Esophagus muscularis mucosa (tissue), 4 donors: ENCODE measurements at regions not wholly inside any gene's neighbourhood (a gene's known extent, or its start where the extent isn't known, plus 50 kb on each side); places are given as distances from the start of the nearest gene placed in this dataset.
"Not testable (repeated sequence)": the region's sequence is repeated elsewhere in the genome, so short reads cannot be mapped to it uniquely, and the experiment has no call there.

Source experiments
- DNase-seq: peaks from one replicate; pipeline ENCODE4 v3.0.0-alpha.2; 2017; ENCODE audit errors: extremely low spot score
- H3K27ac ChIP-seq, 4 donors: fragments of 200-600 bp; sonication (generic); replicated peaks in 1 of 4; 1 replicate in 3 of 4; 2 replicates in 1 of 4; pipeline ENCODE4 v1.5.1; 2016 to 2019; ENCODE audit warnings: mild to moderate bottlenecking in 1 of 4
- H3K27me3 ChIP-seq, 4 donors: fragments of 200-600 bp; sonication (generic); one replicate each; pipeline versions ENCODE4 v1.5.1 to v1.6.0; 2016 to 2019
- H3K36me3 ChIP-seq, 4 donors: fragments of 200-600 bp; sonication (generic); one replicate each; pipeline ENCODE4 v1.5.1; 2016 to 2019
- H3K4me1 ChIP-seq, 4 donors: fragments of 200-600 bp; sonication (generic); one replicate each; pipeline ENCODE4 v1.5.1; 2016 to 2019
- H3K4me3 ChIP-seq, 4 donors: fragments of 200-600 bp; sonication (generic); 1 replicate in 2 of 4; 2 replicates in 2 of 4; pipeline ENCODE4 v1.5.1; 2016 to 2019; ENCODE audit warnings: mild to moderate bottlenecking in 4 of 4, moderate library complexity in 1 of 4
- H3K9me3 ChIP-seq, 4 donors: fragments of 200-600 bp; sonication (generic); 1 replicate in 3 of 4; 2 replicates in 1 of 4; pipeline ENCODE4 v1.5.1; 2016 to 2019
- CTCF ChIP-seq, 3 experiments: fragments of 200-600 bp in 2 of 3; fragments of 450-650 bp in 1 of 3; sonication (generic) in 2 of 3; IDR thresholded peaks; one replicate each; pipeline ENCODE4 v1.5.1; 2017 to 2019; ENCODE audit warnings: antibody characterized with exemption in 3 of 3, mild to moderate bottlenecking in 2 of 3, moderate library complexity in 1 of 3
- EP300 ChIP-seq: sonication (generic); formaldehyde crosslinking; IDR thresholded peaks from one replicate; pipeline ENCODE4 v1.6.1; 2017; ENCODE audit warnings: antibody characterized with exemption
- POLR2A ChIP-seq: fragments of 450-650 bp; IDR thresholded peaks from one replicate; pipeline ENCODE4 v1.6.1; 2017; ENCODE audit warnings: antibody characterized with exemption, moderate library complexity, mild to moderate bottlenecking, low read depth
- POLR2AphosphoS5 ChIP-seq, 2 donors: sonication (generic); formaldehyde crosslinking; IDR thresholded peaks; one replicate each; pipeline ENCODE4 v1.6.1; 2017; ENCODE audit warnings: antibody characterized with exemption in 2 of 2
- WGBS: methylation state at CpG from one replicate; pipeline ENCODE4 v1.1.5; 2018; 5-methylcytosine and 5-hydroxymethylcytosine counted together
- intact Hi-C: fragments of 100-400 bp; cut with DNase I; formaldehyde crosslinking; loops from one replicate; pipeline ENCODE4 v1.15.1; 2023

GRCh38 chr2:210966330-210966729, 409.9 kb downstream of the CPS1 start:
- Histone ChIP-seq H3K4me3 (no peak overlapping the region), H3K27ac (no peak overlapping the region), H3K27me3 (no peaks in the 10 kb centered on the region), H3K36me3 (no peaks in the 10 kb centered on the region), H3K4me1 (no peaks in the 10 kb centered on the region), H3K9me3 (no peaks in the 10 kb centered on the region)
- intact Hi-C loops = no loop called here
- TF ChIP-seq POLR2A (no peak), CTCF (IDR thresholded peaks at IDR 0.05) (no peak), POLR2AphosphoS5 (IDR thresholded peaks at IDR 0.05) (no peak), EP300 (no peak)
- DNase-seq = no peak
- 78% methylated on average over 2 of the region's 2 CpGs for WGBS

- WGBS = 40% methylated on average over 1 of the region's 1 CpG
- TF ChIP-seq POLR2AphosphoS5 (IDR thresholded peaks at IDR 0.05) (no peak), CTCF (IDR thresholded peaks at IDR 0.05) (no peak), POLR2A (no peak), EP300 (no peak)
Measured at GRCh38 chr2:210971431-210971830, 415.0 kb downstream of the CPS1 start.

GRCh38 chr2:210986806-210987205, 430.4 kb downstream of the CPS1 start:
- 72% methylated on average over 4 of the region's 5 CpGs for WGBS
- H3K4me1 ChIP-seq, H3K36me3 ChIP-seq, H3K27ac ChIP-seq, H3K27me3 ChIP-seq, intact Hi-C loops, H3K4me3 ChIP-seq, DNase-seq, H3K9me3 ChIP-seq: not testable (repeated sequence)

More at GRCh38 chr2:210971431-210971830, 415.0 kb downstream of the CPS1 start:
- intact Hi-C loops = no loop called here
- Histone ChIP-seq H3K36me3 (no peaks in the 10 kb centered on the region), H3K9me3 (no peaks in the 10 kb centered on the region), H3K27ac (no peak overlapping the region), H3K4me1 (no peaks in the 10 kb centered on the region), H3K27me3 (no peaks in the 10 kb centered on the region), H3K4me3 (no peak overlapping the region)
- DNase-seq = no peak

- DNase-seq = no peak
- H3K27me3 ChIP-seq = no peaks in the 10 kb centered on the region
- H3K27ac ChIP-seq = no peak overlapping the region
- H3K4me1 ChIP-seq = no peaks in the 10 kb centered on the region
- no peak overlapping the region for H3K4me3 ChIP-seq
- no peaks in the 10 kb centered on the region for H3K36me3 ChIP-seq
- WGBS = 71% methylated on average over 3 of the region's 3 CpGs
- H3K9me3 ChIP-seq = no peaks in the 10 kb centered on the region
- intact Hi-C loops = no loop called here
- TF ChIP-seq EP300 = no peak
- no peak for TF ChIP-seq CTCF (IDR thresholded peaks at IDR 0.05)
- no peak for TF ChIP-seq POLR2A
- TF ChIP-seq POLR2AphosphoS5 (IDR thresholded peaks at IDR 0.05) = no peak
Measured at GRCh38 chr2:210991107-210991506, 434.7 kb downstream of the CPS1 start.

- Histone ChIP-seq H3K4me3 (no peak overlapping the region), H3K36me3 (no peaks in the 10 kb centered on the region), H3K27ac (no peak overlapping the region), H3K9me3 (no peaks in the 10 kb centered on the region), H3K4me1 (no peaks in the 10 kb centered on the region), H3K27me3 (no peaks in the 10 kb centered on the region)
- intact Hi-C loops = no loop called here
- TF ChIP-seq EP300 = no peak
- TF ChIP-seq CTCF (IDR thresholded peaks at IDR 0.05) = no peak
- TF ChIP-seq POLR2A = no peak
- no peak for TF ChIP-seq POLR2AphosphoS5 (IDR thresholded peaks at IDR 0.05)
- DNase-seq = no peak
Measured at GRCh38 chr2:210994104-210994503, 437.7 kb downstream of the CPS1 start.
